ENCODE measurements at regions not wholly inside any gene's neighbourhood (a gene's known extent, or its start where the extent isn't known, plus 50 kb on each side); places are given as distances from the start of the nearest gene placed in this dataset.

- no peak for TF ChIP-seq CTCF (conservative IDR thresholded peaks at IDR 0.05)
- no peak for TF ChIP-seq ZFX (IDR thresholded peaks at IDR 0.05)
These were observed 425.7 kb downstream of the PID1 start for GRCh38 chr2:228845162-228845925.

Measured in C4-2B (cell line).